ENCODE measurements at regions not wholly inside any gene's neighbourhood (a gene's known extent, or its start where the extent isn't known, plus 50 kb on each side); places are given as distances from the start of the nearest gene placed in this dataset.

DNA sequence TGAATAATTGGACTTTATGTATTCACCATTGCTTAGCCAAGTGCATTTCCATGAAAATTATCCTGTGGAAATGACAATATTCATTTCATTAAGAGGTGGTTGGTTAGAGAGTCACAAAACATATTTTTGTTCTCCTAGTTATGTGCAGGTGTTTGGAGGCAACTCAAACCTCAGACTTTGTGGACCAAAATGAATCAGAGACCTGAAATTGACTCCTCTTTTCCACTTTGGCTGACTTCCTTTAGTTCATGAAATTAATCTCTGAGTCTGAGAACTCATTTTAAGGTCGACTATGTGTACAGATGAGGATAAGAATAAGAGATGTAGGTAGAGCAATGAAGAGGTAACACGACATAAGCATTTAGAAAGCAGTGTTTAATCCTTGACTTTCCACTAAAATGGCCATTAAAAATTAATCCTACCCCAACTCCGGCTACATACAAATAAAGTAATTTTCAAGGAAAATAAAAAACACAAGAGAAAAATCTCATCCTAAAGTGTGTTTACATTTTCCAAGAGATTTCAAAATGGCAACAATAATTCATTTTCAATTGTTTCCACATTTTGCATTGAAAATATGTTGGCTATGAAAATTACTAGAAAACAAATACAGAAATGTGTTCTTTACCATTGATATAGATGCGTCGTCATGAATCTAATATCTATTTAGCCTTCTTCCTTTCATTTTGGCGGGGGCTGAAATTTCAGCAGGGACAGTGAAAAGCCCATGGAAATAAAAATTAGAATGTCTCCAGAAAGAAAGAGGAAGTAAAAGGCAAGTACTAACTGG lies 185.4 kb upstream of the CSNK1A1L start:
- TF ChIP-seq, protein P1, sequence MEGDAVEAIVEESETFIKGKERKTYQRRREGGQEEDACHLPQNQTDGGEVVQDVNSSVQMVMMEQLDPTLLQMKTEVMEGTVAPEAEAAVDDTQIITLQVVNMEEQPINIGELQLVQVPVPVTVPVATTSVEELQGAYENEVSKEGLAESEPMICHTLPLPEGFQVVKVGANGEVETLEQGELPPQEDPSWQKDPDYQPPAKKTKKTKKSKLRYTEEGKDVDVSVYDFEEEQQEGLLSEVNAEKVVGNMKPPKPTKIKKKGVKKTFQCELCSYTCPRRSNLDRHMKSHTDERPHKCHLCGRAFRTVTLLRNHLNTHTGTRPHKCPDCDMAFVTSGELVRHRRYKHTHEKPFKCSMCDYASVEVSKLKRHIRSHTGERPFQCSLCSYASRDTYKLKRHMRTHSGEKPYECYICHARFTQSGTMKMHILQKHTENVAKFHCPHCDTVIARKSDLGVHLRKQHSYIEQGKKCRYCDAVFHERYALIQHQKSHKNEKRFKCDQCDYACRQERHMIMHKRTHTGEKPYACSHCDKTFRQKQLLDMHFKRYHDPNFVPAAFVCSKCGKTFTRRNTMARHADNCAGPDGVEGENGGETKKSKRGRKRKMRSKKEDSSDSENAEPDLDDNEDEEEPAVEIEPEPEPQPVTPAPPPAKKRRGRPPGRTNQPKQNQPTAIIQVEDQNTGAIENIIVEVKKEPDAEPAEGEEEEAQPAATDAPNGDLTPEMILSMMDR (conservative IDR thresholded peaks at IDR 0.05; ENCODE audit: low read depth, low read length), result no peak
- no peak for TF ChIP-seq EZH2 (IDR thresholded peaks at IDR 0.05; ENCODE audit: low read length, unreplicated experiment)
- no peak for TF ChIP-seq EZH2phosphoT487 (IDR thresholded peaks at IDR 0.05; ENCODE audit: borderline replicate concordance, low read length)
